ENCODE measurements at regions not wholly inside any gene's neighbourhood (a gene's known extent, or its start where the extent isn't known, plus 50 kb on each side); places are given as distances from the start of the nearest gene placed in this dataset.

- no peak for DNase-seq (ENCODE audit: low read depth, low spot score)
- no peak overlapping the region for H3K4me3 ChIP-seq (ENCODE audit: low read length)
Observed at GRCh38 chr22:47748957-47749356, 986.5 kb downstream of the TBC1D22A start.

GRCh38 chr22:47748271-47748670 is 985.8 kb downstream of the TBC1D22A start:
- no peak for DNase-seq (ENCODE audit: low read depth, low spot score)
- no peak overlapping the region for H3K4me3 ChIP-seq (ENCODE audit: low read length)

- no peak for DNase-seq (ENCODE audit: low read depth, low spot score)
- H3K4me3 ChIP-seq (ENCODE audit: low read length): no peak overlapping the region
Observed at GRCh38 chr22:47740109-47740805, 977.8 kb downstream of the TBC1D22A start.

- H3K4me3 ChIP-seq (ENCODE audit: low read length): no peak overlapping the region
- DNase-seq (ENCODE audit: low read depth, low spot score): no peak
Observed at GRCh38 chr22:47739291-47740015, 977.0 kb downstream of the TBC1D22A start.

GRCh38 chr22:47738472-47739013 is 976.1 kb downstream of the TBC1D22A start:
- no peak for DNase-seq (ENCODE audit: low read depth, low spot score)
- no peak overlapping the region for H3K4me3 ChIP-seq (ENCODE audit: low read length)

- DNase-seq (ENCODE audit: low read depth, low spot score): no peak
- H3K4me3 ChIP-seq (ENCODE audit: low read length): no peak overlapping the region
Observed at GRCh38 chr22:47736186-47737034, 974.0 kb downstream of the TBC1D22A start.

DNA sequence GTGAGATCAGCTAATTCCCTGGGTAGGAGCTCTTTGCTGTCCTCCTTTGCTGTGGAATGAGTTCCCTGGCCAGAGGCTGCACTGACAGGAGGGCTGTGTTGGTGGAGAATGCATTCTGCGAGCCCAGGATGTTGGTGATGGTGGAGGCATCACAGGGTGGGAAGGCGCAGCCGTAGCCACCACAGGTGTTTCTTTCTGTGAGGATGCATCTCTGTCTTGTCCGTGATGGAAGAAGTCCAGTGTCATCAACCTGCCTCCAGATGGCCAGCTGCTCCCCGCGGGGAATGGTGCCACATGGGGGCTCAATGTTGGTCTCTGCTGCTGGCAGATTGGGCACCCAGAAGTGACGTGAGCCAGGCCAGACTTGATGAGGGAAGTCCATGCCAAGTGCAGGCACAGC is 972.1 kb downstream of the TBC1D22A start:
- H3K4me3 ChIP-seq (ENCODE audit: low read length): no peak overlapping the region
- no peak for DNase-seq (ENCODE audit: low read depth, low spot score)

DNA sequence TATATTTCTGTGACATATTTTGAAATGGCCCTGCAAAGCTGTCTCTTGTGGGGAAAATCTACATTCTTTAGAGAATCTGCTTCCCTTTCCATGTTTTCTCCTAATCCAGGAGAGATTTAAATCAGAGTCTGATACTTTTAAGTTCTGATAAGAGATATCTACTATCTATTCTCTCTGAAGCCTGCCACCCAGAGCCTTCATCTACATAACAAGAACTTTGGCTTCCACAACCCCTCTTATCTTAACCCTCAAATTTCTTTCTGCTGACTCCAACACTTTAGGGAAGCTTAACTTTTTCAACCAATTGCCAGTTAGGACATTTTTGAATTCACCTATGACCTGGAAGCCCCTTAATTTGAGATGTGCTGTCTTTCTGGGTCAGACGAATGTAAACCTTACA is 965.2 kb downstream of the TBC1D22A start:
- no peak for DNase-seq (ENCODE audit: low read depth, low spot score)
- no peak overlapping the region for H3K4me3 ChIP-seq (ENCODE audit: low read length)

- no peak overlapping the region for H3K4me3 ChIP-seq (ENCODE audit: low read length)
- no peak for DNase-seq (ENCODE audit: low read depth, low spot score)
Observed at GRCh38 chr22:47724751-47725150, 962.3 kb downstream of the TBC1D22A start.

DNA sequence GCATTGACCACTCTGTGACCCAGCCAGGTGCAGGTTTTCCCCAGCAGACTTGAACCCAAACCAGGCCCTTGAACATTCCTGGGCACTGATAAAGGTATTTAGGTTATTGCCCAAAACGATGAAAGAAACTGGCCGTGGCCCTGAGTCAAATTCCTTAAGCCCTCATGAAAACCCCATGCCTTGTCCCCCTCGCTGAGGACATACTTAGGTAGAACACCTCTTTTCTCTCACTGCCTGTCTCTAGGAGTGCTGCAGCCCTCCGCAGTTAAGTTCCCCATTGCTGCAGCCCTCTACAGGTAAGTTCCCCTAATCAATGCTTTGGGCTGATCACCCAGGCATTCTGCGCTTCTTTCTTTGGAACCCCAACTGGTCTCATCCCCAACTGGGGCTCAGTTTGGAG is 961.6 kb downstream of the TBC1D22A start:
- no peak overlapping the region for H3K4me3 ChIP-seq (ENCODE audit: low read length)

GRCh38 chr22:47718337-47718736 is 955.9 kb downstream of the TBC1D22A start:
- no peak for DNase-seq (ENCODE audit: low read depth, low spot score)
- H3K4me3 ChIP-seq (ENCODE audit: low read length): no peak overlapping the region

More for the DNA sequence above, 961.6 kb downstream of the TBC1D22A start:
- DNase-seq (ENCODE audit: low read depth, low spot score): no peak

- H3K4me3 ChIP-seq (ENCODE audit: low read length): no peak overlapping the region
- DNase-seq (ENCODE audit: low read depth, low spot score): no peak
Observed at GRCh38 chr22:47716890-47717615, 954.6 kb downstream of the TBC1D22A start.

DNA sequence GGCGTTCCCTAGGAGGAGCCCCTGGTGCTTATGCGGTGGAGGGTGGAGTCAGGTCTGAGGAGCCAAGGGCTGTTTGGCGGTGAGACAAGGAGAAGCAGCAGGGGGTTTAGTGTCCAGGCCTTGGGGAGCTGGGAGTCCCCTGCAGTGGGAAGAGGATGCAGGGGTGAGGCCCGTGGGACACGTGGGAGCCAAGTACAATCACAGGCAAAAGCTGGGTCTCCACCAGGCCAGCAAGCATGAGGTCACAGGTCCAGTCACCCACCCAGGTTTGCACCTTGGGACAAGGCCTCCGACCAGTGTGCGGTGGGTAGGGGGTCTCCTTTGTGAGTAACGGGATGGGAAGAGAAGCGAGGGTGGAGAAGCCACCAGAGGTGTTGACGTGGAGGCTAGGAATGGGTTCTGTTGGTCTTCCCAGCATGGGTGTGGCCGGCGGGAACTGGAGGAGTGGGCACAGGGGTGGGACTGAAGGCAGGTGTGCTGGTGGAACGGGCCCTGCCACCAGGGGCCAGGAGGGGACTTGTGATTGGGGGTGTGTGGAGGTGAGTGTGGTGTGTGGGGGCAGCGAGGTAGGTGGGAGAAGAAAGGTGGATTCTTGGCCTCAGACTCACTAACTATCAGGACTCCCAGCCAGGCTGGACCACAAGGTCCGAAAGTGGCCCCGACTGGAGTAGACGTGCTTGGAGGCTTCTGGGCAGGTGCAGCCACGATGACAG is 953.6 kb downstream of the TBC1D22A start:
- no peak overlapping the region for H3K4me3 ChIP-seq (ENCODE audit: low read length)
- no peak for DNase-seq (ENCODE audit: low read depth, low spot score)

GRCh38 chr22:47713941-47714340 is 951.5 kb downstream of the TBC1D22A start:
- no peak overlapping the region for H3K4me3 ChIP-seq (ENCODE audit: low read length)
- DNase-seq (ENCODE audit: low read depth, low spot score): no peak

DNA sequence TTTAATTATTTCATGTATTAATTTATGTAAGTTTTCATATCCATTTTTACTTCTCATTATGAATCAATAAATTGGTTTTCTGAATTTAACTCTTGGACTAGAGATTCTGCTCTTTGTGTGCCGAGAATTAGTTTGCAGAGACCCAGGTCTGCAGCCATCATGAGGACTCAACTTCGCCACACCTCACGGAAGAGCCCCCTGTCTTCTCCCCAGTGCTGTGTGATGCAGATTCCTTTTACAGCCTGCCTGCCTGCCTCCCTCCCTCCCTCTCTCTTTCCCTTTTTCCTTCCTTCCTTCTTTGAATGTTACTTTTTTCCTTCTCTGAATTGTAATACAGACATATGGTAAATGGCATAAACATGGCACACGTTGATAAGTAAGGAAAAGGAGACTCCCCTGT is 947.7 kb downstream of the TBC1D22A start:
- no peak overlapping the region for H3K4me3 ChIP-seq (ENCODE audit: low read length)
- DNase-seq (ENCODE audit: low read depth, low spot score): no peak

GRCh38 chr22:47705350-47705749 is 942.9 kb downstream of the TBC1D22A start:
- no peak for DNase-seq (ENCODE audit: low read depth, low spot score)
- H3K4me3 ChIP-seq (ENCODE audit: low read length): no peak overlapping the region

GRCh38 chr22:47698906-47699305 is 936.5 kb downstream of the TBC1D22A start:
- no peak for DNase-seq (ENCODE audit: low read depth, low spot score)
- H3K4me3 ChIP-seq (ENCODE audit: low read length): no peak overlapping the region

DNA sequence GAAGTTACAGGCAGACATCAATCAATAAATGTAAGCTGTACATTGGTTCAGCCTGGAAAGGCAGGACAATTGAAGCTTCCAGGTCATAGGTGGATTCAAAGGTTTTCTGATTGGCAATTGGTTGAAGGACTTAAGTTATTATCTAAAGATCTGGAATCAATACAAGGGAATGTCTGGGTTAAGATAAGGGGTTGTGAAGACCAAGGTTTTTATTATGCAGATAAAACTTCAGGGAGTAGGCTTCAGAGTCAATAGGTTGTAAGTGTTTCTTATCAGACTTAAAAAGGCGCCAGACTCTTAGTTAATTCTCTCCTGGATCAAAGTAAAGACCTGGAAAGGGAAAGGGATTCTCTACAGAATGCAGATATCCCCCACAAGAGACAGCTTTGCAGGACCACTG is 935.4 kb downstream of the TBC1D22A start:
- no peak overlapping the region for H3K4me3 ChIP-seq (ENCODE audit: low read length)
- no peak for DNase-seq (ENCODE audit: low read depth, low spot score)

Measured in Jurkat, Clone E6-1 (cell line).